IMR-90 (cell line): ENCODE measurements at regions not wholly inside any gene's neighbourhood (a gene's known extent, or its start where the extent isn't known, plus 50 kb on each side); places are given as distances from the start of the nearest gene placed in this dataset.
A peak's percentile ranks its signal among the peaks of the same experiment; 100 is the strongest.

Source experiments
- ATAC-seq: fragments of 200-7000 bp; cut with Tn5 transposase; 2 replicates; pipeline ENCODE4 v1.9.1; 2020; ENCODE audit warnings: low read depth, mild to moderate bottlenecking, moderate library complexity
- BruUV-seq: library from RNA; stranded (reverse); fragments of 400-500 nt; replicated peaks from 2 replicates; lab custom pipeline; 2021; lab: Mats Ljungman, UMichigan
- CTCF ChIA-PET: fragments of 300-600 bp; formaldehyde crosslinking; extraction: SDS; loops from one replicate; lab custom pipeline; 2021; ENCODE audit warnings: antibody characterized with exemption; lab: Yijun Ruan, JAX
- POLR2A ChIA-PET: fragments of 300-600 bp; sonication (Branson Sonifier 250); formaldehyde crosslinking; loops from one replicate; lab custom pipeline; 2022; ENCODE audit warnings: antibody characterized with exemption; ENCODE audit not compliant: unreplicated experiment; lab: Charles Lee
- DNase-seq: peaks from one replicate; pipeline ENCODE4 v3.0.0; 2013
- H2AFZ ChIP-seq: replicated peaks from 2 replicates; pipeline ENCODE3; 2013; ENCODE audit warnings: low read length, mild to moderate bottlenecking; ENCODE audit not compliant: poor library complexity
- H2AK5ac ChIP-seq: 2 replicates; pipeline ENCODE4 v1.6.1; 2013; ENCODE audit warnings: low read depth, low read length, inconsistent platforms
- H2AK9ac ChIP-seq: replicated peaks from 2 replicates; pipeline ENCODE3; 2013; ENCODE audit warnings: mild to moderate bottlenecking, low read depth, low read length, moderate library complexity; ENCODE audit not compliant: poor library complexity
- H2BK120ac ChIP-seq: 2 replicates; pipeline ENCODE4 v1.6.1; 2013; ENCODE audit warnings: low read depth, low read length, inconsistent platforms
- H2BK15ac ChIP-seq: 3 replicates; pipeline ENCODE4 v1.6.1; 2013; ENCODE audit warnings: low read depth, low read length, inconsistent platforms
- H2BK20ac ChIP-seq: 2 replicates; pipeline ENCODE4 v1.6.1; 2013; ENCODE audit warnings: low read depth, mild to moderate bottlenecking, inconsistent platforms, low read length, moderate library complexity
- H2BK5ac ChIP-seq: 2 replicates; pipeline ENCODE4 v1.6.1; 2013; ENCODE audit warnings: mild to moderate bottlenecking, low read depth, low read length, inconsistent platforms; ENCODE audit not compliant: poor library complexity, severe bottlenecking
- H3K14ac ChIP-seq: replicated peaks from 2 replicates; pipeline ENCODE4 v1.6.1; 2013; ENCODE audit warnings: low read depth, low read length, inconsistent platforms
- H3K18ac ChIP-seq: 2 replicates; pipeline ENCODE4 v1.6.1; 2013; ENCODE audit warnings: low read depth, low read length, control low read depth
- H3K23ac ChIP-seq: 2 replicates; pipeline ENCODE4 v1.6.1; 2013; ENCODE audit warnings: low read depth, low read length, inconsistent platforms
- H3K27ac ChIP-seq: 2 replicates; pipeline ENCODE4 v1.5.1; 2013; ENCODE audit warnings: mild to moderate bottlenecking, control low read depth, low read length; ENCODE audit not compliant: insufficient read depth
- H3K27me3 ChIP-seq: 2 replicates; pipeline ENCODE4 v1.6.1; 2013; ENCODE audit warnings: low read length; ENCODE audit not compliant: control insufficient read depth, insufficient read depth
- H3K36me3 ChIP-seq: 2 replicates; pipeline ENCODE4 v1.6.1; 2013; ENCODE audit warnings: low read length, mixed read lengths; ENCODE audit not compliant: control insufficient read depth, insufficient read depth
- H3K4ac ChIP-seq: 2 replicates; pipeline ENCODE4 v1.6.1; 2013; ENCODE audit warnings: low read depth, low read length, inconsistent platforms
- H3K4me1 ChIP-seq: 2 replicates; pipeline ENCODE4 v1.6.1; 2013; ENCODE audit warnings: low read length, mixed read lengths; ENCODE audit not compliant: control insufficient read depth, insufficient read depth
- H3K4me2 ChIP-seq: 2 replicates; pipeline ENCODE4 v1.6.1; 2013; ENCODE audit warnings: low read depth, mild to moderate bottlenecking, control low read depth, low read length, moderate library complexity
- H3K4me3 ChIP-seq: 2 replicates; pipeline ENCODE4 v1.5.1; 2013; ENCODE audit warnings: low read depth, mild to moderate bottlenecking, control low read depth, low read length, moderate library complexity; ENCODE audit not compliant: insufficient read depth
- H3K56ac ChIP-seq: 2 replicates; pipeline ENCODE4 v1.6.1; 2013; ENCODE audit warnings: low read length, inconsistent platforms; ENCODE audit not compliant: insufficient read depth; ENCODE audit errors: extremely low read depth
- H3K79me1 ChIP-seq, 2 experiments: 2 replicates each; pipeline ENCODE4 v1.6.1; 2013; ENCODE audit warnings: low read length in 2 of 2, inconsistent platforms in 1 of 2, low read depth in 1 of 2
- H3K9ac ChIP-seq: 2 replicates; pipeline ENCODE4 v1.6.1; 2013; ENCODE audit warnings: low read depth, low read length, control low read depth
- H3K9me1 ChIP-seq: 2 replicates; pipeline ENCODE4 v1.6.1; 2013; ENCODE audit warnings: low read length, inconsistent platforms; ENCODE audit not compliant: insufficient read depth
- H3K9me3 ChIP-seq: 2 replicates; pipeline ENCODE4 v1.6.1; 2013; ENCODE audit warnings: low read length; ENCODE audit not compliant: control insufficient read depth, insufficient read depth
- H4K20me1 ChIP-seq: 2 replicates; pipeline ENCODE4 v1.6.1; 2013; ENCODE audit warnings: low read length, inconsistent platforms; ENCODE audit not compliant: insufficient read depth
- H4K5ac ChIP-seq: 2 replicates; pipeline ENCODE4 v1.6.1; 2013; ENCODE audit warnings: mild to moderate bottlenecking, low read depth, low read length, control low read depth
- H4K8ac ChIP-seq, 2 experiments: 2 replicates each; pipeline ENCODE4 v1.6.1; 2013; ENCODE audit warnings: low read depth in 2 of 2, low read length in 2 of 2, control low read depth in 1 of 2, inconsistent platforms in 1 of 2
- H4K91ac ChIP-seq: 2 replicates; pipeline ENCODE4 v1.6.1; 2013; ENCODE audit warnings: low read depth, low read length, inconsistent platforms; ENCODE audit not compliant: insufficient read depth
- BHLHE40 ChIP-seq: fragments of 150-350 bp; IDR thresholded peaks from 2 replicates; pipeline ENCODE4 v1.6.1; 2016; ENCODE audit warnings: mild to moderate bottlenecking, low read depth, low read length
- FOS ChIP-seq: fragments of 150-350 bp; IDR thresholded peaks from 2 replicates; pipeline ENCODE4 v1.6.1; 2016; ENCODE audit warnings: low read depth, low read length
- MAFK ChIP-seq: IDR thresholded peaks from 2 replicates; pipeline ENCODE4 v1.6.1; 2012; ENCODE audit warnings: low read depth, low read length, improper control_type of control experiment
- MXI1 ChIP-seq: IDR thresholded peaks from 2 replicates; pipeline ENCODE4 v1.6.1; 2012; ENCODE audit warnings: low read depth, mild to moderate bottlenecking, low read length, moderate library complexity, borderline replicate concordance
- POLR2A ChIP-seq: IDR thresholded peaks from 2 replicates; pipeline ENCODE4 v1.6.1; 2012; ENCODE audit warnings: mild to moderate bottlenecking, low read depth, low read length
- RFX5 ChIP-seq: IDR thresholded peaks from 2 replicates; pipeline ENCODE4 v1.8.0; 2012; ENCODE audit warnings: low read depth, mild to moderate bottlenecking, low read length, moderate library complexity
- WGBS, 2 experiments: methylation state at CpG; one replicate each; pipeline versions ENCODE4 v1.1.5 to v1.1.7; 2013; ENCODE audit warnings: missing lambda C conversion rate in 2 of 2; ENCODE audit not compliant: insufficient read length in 1 of 2; ENCODE audit errors: extremely low coverage in 2 of 2; 5-methylcytosine and 5-hydroxymethylcytosine counted together
- dilution Hi-C: fragments of 300-500 bp; cut with HindIII; formaldehyde crosslinking; loops from one replicate; pipeline ENCODE4 v1.14.3; 2018; ENCODE audit warnings: low sequenced_read_pairs; ENCODE audit not compliant: unreplicated experiment
- in situ Hi-C: fragments of 300-500 bp; cut with MboI; formaldehyde crosslinking; loops from 3 replicates; pipeline ENCODE4 v1.14.3; 2019; ENCODE audit warnings: low sequenced_read_pairs, inconsistent platforms, mixed read lengths
- intact Hi-C: fragments of 100-400 bp; cut with micrococcal nuclease; formaldehyde crosslinking; loops from 2 replicates; pipeline ENCODE4 v1.10.0; 2022
- TF ChIP-seq, protein P1 (sequence below): conservative IDR thresholded peaks from 2 replicates; pipeline ENCODE4 v1.5.1; 2012; ENCODE audit warnings: mild to moderate bottlenecking, low read depth, low read length, improper control_type of control experiment
- TF ChIP-seq, protein P2 (sequence below): fragments of 150-350 bp; IDR thresholded peaks from 2 replicates; pipeline ENCODE4 v1.6.1; 2017; ENCODE audit warnings: mild to moderate bottlenecking, antibody characterized with exemption, low read length, low read depth

DNA sequence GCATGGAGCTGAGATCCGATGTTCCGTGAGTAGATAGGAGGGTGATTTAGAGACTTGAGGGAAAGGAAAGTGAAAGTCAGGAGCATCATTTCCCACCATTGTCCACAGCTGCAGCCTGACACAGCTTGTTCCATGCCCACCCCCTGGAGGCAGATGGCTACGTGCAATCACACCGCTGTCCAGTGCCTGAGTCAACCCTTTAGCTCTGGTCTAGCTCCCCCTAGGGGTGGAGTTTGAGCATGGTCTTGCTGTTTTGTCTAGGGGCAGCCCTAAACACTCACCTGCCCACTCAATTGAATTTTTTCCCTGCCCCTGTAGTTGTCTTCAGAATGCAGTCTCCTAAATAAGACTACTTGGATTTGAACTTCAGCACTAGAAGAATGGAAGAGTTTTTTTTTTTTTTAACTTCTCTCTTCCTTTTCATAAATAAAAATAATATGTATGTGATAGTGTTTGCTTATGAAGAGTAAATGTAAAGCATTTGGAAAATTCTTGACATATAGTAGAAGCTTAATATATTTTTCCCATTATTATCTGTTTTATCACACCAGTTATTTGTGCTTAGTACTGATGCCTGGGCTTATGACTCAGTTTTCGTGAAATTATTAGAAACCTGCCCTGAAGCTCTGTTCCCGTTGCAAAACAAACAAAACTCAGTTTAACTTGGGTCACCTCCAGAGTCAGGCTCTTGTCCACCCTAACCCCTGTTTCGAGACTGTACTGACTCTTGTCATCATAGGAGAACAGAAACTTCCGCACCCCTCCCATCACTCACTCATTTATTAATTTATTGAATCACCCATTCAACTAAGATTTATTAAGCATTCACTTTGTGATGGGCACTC lies 814.8 kb downstream of the MAFB start (continued):
- TF ChIP-seq, protein P1, sequence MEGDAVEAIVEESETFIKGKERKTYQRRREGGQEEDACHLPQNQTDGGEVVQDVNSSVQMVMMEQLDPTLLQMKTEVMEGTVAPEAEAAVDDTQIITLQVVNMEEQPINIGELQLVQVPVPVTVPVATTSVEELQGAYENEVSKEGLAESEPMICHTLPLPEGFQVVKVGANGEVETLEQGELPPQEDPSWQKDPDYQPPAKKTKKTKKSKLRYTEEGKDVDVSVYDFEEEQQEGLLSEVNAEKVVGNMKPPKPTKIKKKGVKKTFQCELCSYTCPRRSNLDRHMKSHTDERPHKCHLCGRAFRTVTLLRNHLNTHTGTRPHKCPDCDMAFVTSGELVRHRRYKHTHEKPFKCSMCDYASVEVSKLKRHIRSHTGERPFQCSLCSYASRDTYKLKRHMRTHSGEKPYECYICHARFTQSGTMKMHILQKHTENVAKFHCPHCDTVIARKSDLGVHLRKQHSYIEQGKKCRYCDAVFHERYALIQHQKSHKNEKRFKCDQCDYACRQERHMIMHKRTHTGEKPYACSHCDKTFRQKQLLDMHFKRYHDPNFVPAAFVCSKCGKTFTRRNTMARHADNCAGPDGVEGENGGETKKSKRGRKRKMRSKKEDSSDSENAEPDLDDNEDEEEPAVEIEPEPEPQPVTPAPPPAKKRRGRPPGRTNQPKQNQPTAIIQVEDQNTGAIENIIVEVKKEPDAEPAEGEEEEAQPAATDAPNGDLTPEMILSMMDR = peak; percentile 95
- TF ChIP-seq FOS = no peak

DNA sequence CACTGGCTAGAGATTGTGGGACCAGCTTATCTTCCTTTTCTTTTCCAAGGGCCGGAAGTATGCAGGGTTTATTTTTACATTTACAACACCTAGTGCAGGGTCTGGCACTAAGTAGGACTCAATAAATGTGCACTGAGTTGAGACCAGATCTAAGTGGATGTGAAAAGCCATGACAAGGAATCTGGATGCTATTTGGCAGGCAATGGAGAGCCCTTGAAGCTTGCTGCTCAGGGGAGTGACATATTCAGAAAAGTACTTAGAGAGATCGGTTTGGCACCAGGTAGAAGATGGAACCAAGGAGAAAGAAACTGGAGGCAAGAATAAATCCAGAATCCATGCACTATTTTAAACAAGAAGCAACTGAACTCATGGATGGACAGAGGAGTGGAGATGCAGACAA lies 815.8 kb downstream of the MAFB start:
- Histone ChIP-seq H3K4me1 (no peaks in the 10 kb centered on the region), H4K91ac (no peak overlapping the region), H3K14ac (no peak overlapping the region), H3K27me3 (0 out of 2 replicates have a peak, but pooled peaks cover 3% of the 10 kb centered on the region), H3K9me3 (no peaks in the 10 kb centered on the region), H3K36me3 (no peaks in the 10 kb centered on the region), H3K4ac (no peak overlapping the region), H4K5ac (no peak overlapping the region), H2BK120ac (no peak overlapping the region), H2AK9ac (no peak overlapping the region), H2BK20ac (no peak overlapping the region), H4K20me1 (no peaks in the 10 kb centered on the region), H3K27ac (no peak overlapping the region), H3K18ac (no peak overlapping the region), H3K9me1 (no peaks in the 10 kb centered on the region), H2BK5ac (no peak overlapping the region), H2AK5ac (no peak overlapping the region), H2AFZ (no peak overlapping the region), H3K4me2 (no peak overlapping the region), H3K79me1 (no peaks in the 10 kb centered on the region), H3K56ac (no peak overlapping the region), H4K8ac (no peak overlapping the region), H3K23ac (no peak overlapping the region), H3K9ac (no peak overlapping the region), H2BK15ac (no peak overlapping the region), H3K4me3 (no peak overlapping the region)
- no CpG with 5 or more reads among the region's 2 CpGs for WGBS, 2 experiments
- DNase-seq = no peak
- in situ Hi-C loops (loop anchor here (25.0 kb wide), 1 partner anchor 1089 kb away; no protein-coding TSS in a partner anchor), intact Hi-C loops (loop anchor here (5.0 kb wide), 1 partner anchor 761 kb away; no protein-coding TSS in a partner anchor), dilution Hi-C loops (no loop called here)
- BruUV-seq = no TSS peak
- TF ChIP-seq BHLHE40 (no peak), MAFK (no peak), FOS (no peak), RFX5 (no peak), MXI1 (no peak), POLR2A (no peak)
- TF ChIP-seq, protein P2, sequence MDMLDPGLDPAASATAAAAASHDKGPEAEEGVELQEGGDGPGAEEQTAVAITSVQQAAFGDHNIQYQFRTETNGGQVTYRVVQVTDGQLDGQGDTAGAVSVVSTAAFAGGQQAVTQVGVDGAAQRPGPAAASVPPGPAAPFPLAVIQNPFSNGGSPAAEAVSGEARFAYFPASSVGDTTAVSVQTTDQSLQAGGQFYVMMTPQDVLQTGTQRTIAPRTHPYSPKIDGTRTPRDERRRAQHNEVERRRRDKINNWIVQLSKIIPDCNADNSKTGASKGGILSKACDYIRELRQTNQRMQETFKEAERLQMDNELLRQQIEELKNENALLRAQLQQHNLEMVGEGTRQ = no peak
- ChIA-PET POLR2A (no interaction called here), CTCF (interaction anchor here (0.6 to 2.3 kb wide), 11 partner anchors 10 to 607 kb away, joined by 3 to 15 read pairs (median 5); no protein-coding TSS in a partner anchor)
- ATAC-seq = no peak
